HG02588 (cell line): ENCODE measurements at regions not wholly inside any gene's neighbourhood (a gene's known extent, or its start where the extent isn't known, plus 50 kb on each side); places are given as distances from the start of the nearest gene placed in this dataset.
"Not testable (repeated sequence)": the region's sequence is repeated elsewhere in the genome, so short reads cannot be mapped to it uniquely, and the experiment has no call there.

Experiments
- ATAC-seq: cut with Tn5 transposase; IDR thresholded peaks from one replicate; pipeline ENCODE4 v1.9.1; 2021; ENCODE audit warnings: mild to moderate bottlenecking, moderate library complexity; ENCODE audit not compliant: unreplicated experiment

- ATAC-seq = no peak
Measured at GRCh38 chr7:69217516-69218350, 380.5 kb upstream of the AUTS2 start.

GRCh38 chr7:69218576-69218975 lies 379.7 kb upstream of the AUTS2 start:
- no peak for ATAC-seq

- no peak for ATAC-seq
Measured at GRCh38 chr7:69219381-69219780, 378.9 kb upstream of the AUTS2 start.

- no peak for ATAC-seq
Measured at GRCh38 chr7:69225259-69225943, 372.9 kb upstream of the AUTS2 start.

GRCh38 chr7:69228212-69228811 lies 370.0 kb upstream of the AUTS2 start:
- ATAC-seq = no peak

- no peak for ATAC-seq
Measured at GRCh38 chr7:69232445-69233376, 365.6 kb upstream of the AUTS2 start.

- no peak for ATAC-seq
Measured at GRCh38 chr7:69237541-69237940, 360.7 kb upstream of the AUTS2 start.

GRCh38 chr7:69243016-69243415 lies 355.3 kb upstream of the AUTS2 start:
- ATAC-seq = no peak

- no peak for ATAC-seq
Measured at GRCh38 chr7:69244701-69245100, 353.6 kb upstream of the AUTS2 start.

- ATAC-seq = no peak
Measured at GRCh38 chr7:69245646-69246045, 352.6 kb upstream of the AUTS2 start.

GRCh38 chr7:69246758-69247157 lies 351.5 kb upstream of the AUTS2 start:
- ATAC-seq = no peak

GRCh38 chr7:69248382-69248828 lies 349.9 kb upstream of the AUTS2 start:
- not testable (repeated sequence) for ATAC-seq

GRCh38 chr7:69250958-69251357 lies 347.3 kb upstream of the AUTS2 start:
- ATAC-seq = no peak

GRCh38 chr7:69254643-69255042 lies 343.6 kb upstream of the AUTS2 start:
- ATAC-seq = no peak

- ATAC-seq = no peak
Measured at GRCh38 chr7:69256634-69257081, 341.6 kb upstream of the AUTS2 start.

- no peak for ATAC-seq
Measured at GRCh38 chr7:69257592-69257991, 340.7 kb upstream of the AUTS2 start.

GRCh38 chr7:69259445-69259844 lies 338.8 kb upstream of the AUTS2 start:
- ATAC-seq = no peak

GRCh38 chr7:69260023-69260422 lies 338.3 kb upstream of the AUTS2 start:
- ATAC-seq = no peak

- no peak for ATAC-seq
Measured at GRCh38 chr7:69263550-69263949, 334.7 kb upstream of the AUTS2 start.

- no peak for ATAC-seq
Measured at GRCh38 chr7:69269806-69270205, 328.5 kb upstream of the AUTS2 start.

- no peak for ATAC-seq
Measured at GRCh38 chr7:69272101-69272500, 326.2 kb upstream of the AUTS2 start.
